Loucy (cell line): ENCODE measurements at regions not wholly inside any gene's neighbourhood (a gene's known extent, or its start where the extent isn't known, plus 50 kb on each side); places are given as distances from the start of the nearest gene placed in this dataset.

Experiments used
- H2AFZ ChIP-seq: fragments of 200-600 bp; sonication (generic); 2 replicates; pipeline ENCODE4 v1.6.0; 2016; ENCODE audit warnings: antibody characterized with exemption, mild to moderate bottlenecking, low read length, moderate library complexity
- H3F3A ChIP-seq: fragments of 200-600 bp; 2 replicates; pipeline ENCODE4 v1.6.0; 2016; ENCODE audit warnings: antibody characterized with exemption, low read depth, mild to moderate bottlenecking
- H3K27me3 ChIP-seq: fragments of 200-600 bp; sonication (generic); 2 replicates; pipeline ENCODE4 v1.6.1; 2014; ENCODE audit warnings: low read length, mild to moderate bottlenecking; ENCODE audit not compliant: insufficient read depth, poor library complexity, severe bottlenecking
- H3K36me3 ChIP-seq: fragments of 200-600 bp; sonication (generic); 2 replicates; pipeline ENCODE4 v1.6.1; 2016; ENCODE audit warnings: low read length; ENCODE audit not compliant: insufficient read depth
- H3K4me1 ChIP-seq: fragments of 200-600 bp; sonication (generic); 2 replicates; pipeline ENCODE4 v1.5.1; 2014; ENCODE audit warnings: low read length, mild to moderate bottlenecking; ENCODE audit not compliant: insufficient read depth, poor library complexity, severe bottlenecking
- H3K4me2 ChIP-seq: fragments of 200-600 bp; sonication (generic); 2 replicates; pipeline ENCODE4 v1.6.0; 2014; ENCODE audit warnings: antibody characterized with exemption, low read length, low read depth, mild to moderate bottlenecking; ENCODE audit not compliant: poor library complexity, severe bottlenecking
- H3K4me3 ChIP-seq: fragments of 200-600 bp; sonication (generic); 2 replicates; pipeline ENCODE4 v1.5.1; 2014; ENCODE audit warnings: low read length, mild to moderate bottlenecking, mixed read lengths; ENCODE audit not compliant: poor library complexity, severe bottlenecking
- H3K79me2 ChIP-seq: fragments of 200-600 bp; sonication (generic); 2 replicates; pipeline ENCODE4 v1.6.1; 2014; ENCODE audit warnings: low read length; ENCODE audit not compliant: insufficient read depth
- H3K9ac ChIP-seq: fragments of 200-600 bp; sonication (generic); 2 replicates; pipeline ENCODE4 v1.6.0; 2014; ENCODE audit warnings: mild to moderate bottlenecking, low read depth, low read length, moderate library complexity; ENCODE audit not compliant: poor library complexity, severe bottlenecking
- H3K9me2 ChIP-seq: fragments of 200-600 bp; sonication (generic); replicated peaks from 2 replicates; pipeline ENCODE4 v1.6.1; 2016; ENCODE audit warnings: low read depth, low read length, mixed read lengths
- H3K9me3 ChIP-seq: fragments of 200-600 bp; sonication (generic); 2 replicates; pipeline ENCODE4 v1.6.1; 2014; ENCODE audit warnings: mild to moderate bottlenecking, antibody characterized with exemption, low read length, low read depth; ENCODE audit not compliant: insufficient read depth
- H4K20me1 ChIP-seq: fragments of 200-600 bp; sonication (generic); 2 replicates; pipeline ENCODE4 v1.6.0; 2014; ENCODE audit warnings: antibody characterized with exemption, low read length, mild to moderate bottlenecking; ENCODE audit not compliant: insufficient read depth, poor library complexity, severe bottlenecking
- EZH2phosphoT487 ChIP-seq: fragments of 200-600 bp; IDR thresholded peaks from 2 replicates; pipeline ENCODE4 v1.6.1; 2018; ENCODE audit warnings: antibody characterized with exemption, mild to moderate bottlenecking, moderate library complexity, borderline replicate concordance
- TF ChIP-seq, protein P1 (sequence below): fragments of 200-600 bp; sonication (generic); conservative IDR thresholded peaks from 2 replicates; pipeline ENCODE4 v1.5.1; 2014; ENCODE audit warnings: mild to moderate bottlenecking, antibody characterized with exemption, low read length

- Histone ChIP-seq H3K4me1 (no peaks in the 10 kb centered on the region), H3K9me3 (no peaks in the 10 kb centered on the region), H3K9me2 (no peaks in the 10 kb centered on the region), H3K4me3 (no peak overlapping the region), H4K20me1 (no peaks in the 10 kb centered on the region), H3K27me3 (no peaks in the 10 kb centered on the region), H3K36me3 (no peaks in the 10 kb centered on the region), H3K9ac (no peak overlapping the region), H2AFZ (no peak overlapping the region), H3F3A (no peaks in the 10 kb centered on the region), H3K4me2 (no peak overlapping the region), H3K79me2 (no peaks in the 10 kb centered on the region)
- TF ChIP-seq, protein P1, sequence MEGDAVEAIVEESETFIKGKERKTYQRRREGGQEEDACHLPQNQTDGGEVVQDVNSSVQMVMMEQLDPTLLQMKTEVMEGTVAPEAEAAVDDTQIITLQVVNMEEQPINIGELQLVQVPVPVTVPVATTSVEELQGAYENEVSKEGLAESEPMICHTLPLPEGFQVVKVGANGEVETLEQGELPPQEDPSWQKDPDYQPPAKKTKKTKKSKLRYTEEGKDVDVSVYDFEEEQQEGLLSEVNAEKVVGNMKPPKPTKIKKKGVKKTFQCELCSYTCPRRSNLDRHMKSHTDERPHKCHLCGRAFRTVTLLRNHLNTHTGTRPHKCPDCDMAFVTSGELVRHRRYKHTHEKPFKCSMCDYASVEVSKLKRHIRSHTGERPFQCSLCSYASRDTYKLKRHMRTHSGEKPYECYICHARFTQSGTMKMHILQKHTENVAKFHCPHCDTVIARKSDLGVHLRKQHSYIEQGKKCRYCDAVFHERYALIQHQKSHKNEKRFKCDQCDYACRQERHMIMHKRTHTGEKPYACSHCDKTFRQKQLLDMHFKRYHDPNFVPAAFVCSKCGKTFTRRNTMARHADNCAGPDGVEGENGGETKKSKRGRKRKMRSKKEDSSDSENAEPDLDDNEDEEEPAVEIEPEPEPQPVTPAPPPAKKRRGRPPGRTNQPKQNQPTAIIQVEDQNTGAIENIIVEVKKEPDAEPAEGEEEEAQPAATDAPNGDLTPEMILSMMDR: no peak
- no peak for TF ChIP-seq EZH2phosphoT487
Measured at GRCh38 chr11:44377914-44378321, 68.0 kb upstream of the ALX4 start.

DNA sequence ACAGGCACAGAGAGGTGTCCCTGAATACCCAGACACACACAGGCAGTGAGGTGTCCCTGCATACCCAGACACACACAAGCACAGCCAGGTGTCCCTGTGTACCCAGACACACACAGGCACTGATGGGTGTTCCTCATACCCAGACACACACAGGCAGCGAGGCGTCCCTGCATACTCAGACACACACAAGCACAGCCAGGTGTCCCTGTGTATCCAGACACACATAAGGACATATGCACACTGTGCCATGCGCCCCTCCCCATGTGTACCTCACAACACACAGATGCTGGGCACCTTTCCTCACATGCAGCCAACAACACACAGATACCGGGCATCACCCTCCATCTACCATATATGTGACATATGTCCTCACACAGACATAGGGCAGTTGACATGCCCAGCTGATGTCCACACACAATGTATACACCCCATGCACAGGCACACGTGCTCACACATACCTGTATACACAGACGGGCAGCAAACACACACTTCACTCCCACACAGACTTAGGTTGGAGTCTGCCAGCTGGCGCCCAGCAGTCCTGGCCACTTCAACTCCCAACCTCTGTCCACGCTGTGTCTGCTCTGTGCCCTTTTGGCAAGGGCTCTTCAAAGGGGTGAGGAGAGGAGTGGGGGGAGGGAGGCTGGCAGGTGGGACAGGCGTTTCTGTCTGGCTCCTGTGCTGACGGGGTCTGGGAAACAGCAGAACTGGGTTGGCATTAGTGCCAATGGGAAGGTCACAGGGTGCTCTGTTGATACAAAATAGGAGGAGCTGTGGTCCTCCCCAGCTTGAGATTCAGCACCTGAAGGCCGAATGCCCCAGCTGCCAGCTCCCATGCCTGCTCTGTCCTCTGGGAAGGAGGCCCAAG lies 69.4 kb upstream of the ALX4 start:
- TF ChIP-seq, protein P1: no peak
- TF ChIP-seq EZH2phosphoT487: no peak

DNA sequence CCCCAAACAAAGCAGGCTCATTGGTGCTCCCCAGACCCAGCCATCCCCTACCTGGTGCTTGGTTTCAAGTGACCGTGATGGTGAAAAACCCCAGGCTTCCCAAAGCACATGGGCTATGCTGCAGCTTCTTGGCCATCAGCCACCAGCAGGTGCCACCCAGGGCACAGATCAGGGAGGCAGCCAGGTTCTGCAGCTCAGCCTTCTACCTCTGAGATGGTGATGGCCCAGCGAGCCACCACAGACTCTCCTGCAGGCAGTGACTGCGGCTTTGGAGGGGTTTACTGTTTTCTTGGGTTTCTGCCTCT lies 70.0 kb upstream of the ALX4 start:
- Histone ChIP-seq H3K9me2 (no peaks in the 10 kb centered on the region), H3K79me2 (no peaks in the 10 kb centered on the region), H4K20me1 (no peaks in the 10 kb centered on the region), H3K4me2 (no peak overlapping the region), H3K9ac (no peak overlapping the region), H3K27me3 (no peaks in the 10 kb centered on the region), H3K4me1 (no peaks in the 10 kb centered on the region), H3F3A (no peaks in the 10 kb centered on the region), H2AFZ (no peak overlapping the region), H3K36me3 (no peaks in the 10 kb centered on the region), H3K4me3 (no peak overlapping the region), H3K9me3 (no peaks in the 10 kb centered on the region)
- TF ChIP-seq, protein P1: no peak
- TF ChIP-seq EZH2phosphoT487: no peak

More for the DNA sequence above, 69.4 kb upstream of the ALX4 start:
- no peak overlapping the region for H3K9ac ChIP-seq
- H3K4me2 ChIP-seq: no peak overlapping the region
- H3K79me2 ChIP-seq: no peaks in the 10 kb centered on the region
- no peak overlapping the region for H3K4me3 ChIP-seq
- no peaks in the 10 kb centered on the region for H3F3A ChIP-seq
- no peaks in the 10 kb centered on the region for H3K9me3 ChIP-seq
- H4K20me1 ChIP-seq: no peaks in the 10 kb centered on the region
- no peaks in the 10 kb centered on the region for H3K9me2 ChIP-seq
- H3K4me1 ChIP-seq: no peaks in the 10 kb centered on the region
- H3K36me3 ChIP-seq: no peaks in the 10 kb centered on the region
- no peaks in the 10 kb centered on the region for H3K27me3 ChIP-seq
- no peak overlapping the region for H2AFZ ChIP-seq
